HG02759 (cell line): ENCODE measurements at regions not wholly inside any gene's neighbourhood (a gene's known extent, or its start where the extent isn't known, plus 50 kb on each side); places are given as distances from the start of the nearest gene placed in this dataset.

Experiments used
- ATAC-seq: cut with Tn5 transposase; IDR thresholded peaks from one replicate; pipeline ENCODE4 v1.9.1; 2021; ENCODE audit warnings: mild to moderate bottlenecking, moderate library complexity; ENCODE audit not compliant: unreplicated experiment

- ATAC-seq, result peak; percentile 95
Measured at GRCh38 chr5:69042915-69043654, 50.7 kb upstream of the SLC30A5 start.

DNA sequence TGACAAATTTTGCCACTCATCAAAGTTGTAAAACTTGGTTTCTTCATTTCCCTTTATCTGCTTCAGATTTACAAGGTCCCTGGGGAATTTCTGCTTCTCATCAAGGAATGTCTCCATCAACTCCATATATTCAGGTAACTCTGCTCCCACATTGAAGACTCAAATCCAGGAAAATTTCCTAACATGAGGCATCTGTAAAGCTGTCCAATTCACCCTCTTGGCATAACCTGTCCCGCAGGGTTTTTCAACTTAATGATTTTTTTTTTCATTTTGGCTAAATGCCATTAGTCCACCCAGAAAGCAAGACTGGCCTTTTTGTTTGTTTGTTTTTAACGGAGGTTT is 50.2 kb upstream of the SLC30A5 start:
- no peak for ATAC-seq
